ENCODE measurements at regions not wholly inside any gene's neighbourhood (a gene's known extent, or its start where the extent isn't known, plus 50 kb on each side); places are given as distances from the start of the nearest gene placed in this dataset.
"Not testable (repeated sequence)": the region's sequence is repeated elsewhere in the genome, so short reads cannot be mapped to it uniquely, and the experiment has no call there.

- H3K9me3 ChIP-seq (ENCODE audit: low read depth, low read length); H3K4me3 ChIP-seq (ENCODE audit: low read length); H3K27me3 ChIP-seq (ENCODE audit: insufficient read depth, low read length): not testable (repeated sequence)
- H3K4me1 ChIP-seq (ENCODE audit: insufficient read depth, low read length), result peaks cover 28% of the 10 kb centered on the region
Measured at GRCh38 chr14:98934569-98934968, 337.4 kb downstream of the BCL11B start.

- H3K27me3 ChIP-seq (ENCODE audit: insufficient read depth, low read length), result no peaks in the 10 kb centered on the region
- no peaks in the 10 kb centered on the region for H3K9me3 ChIP-seq (ENCODE audit: low read depth, low read length)
- no peak overlapping the region for H3K4me3 ChIP-seq (ENCODE audit: low read length)
- peaks cover 24% of the 10 kb centered on the region for H3K4me1 ChIP-seq (ENCODE audit: insufficient read depth, low read length)
Measured at GRCh38 chr14:98935921-98936320, 336.1 kb downstream of the BCL11B start.

DNA sequence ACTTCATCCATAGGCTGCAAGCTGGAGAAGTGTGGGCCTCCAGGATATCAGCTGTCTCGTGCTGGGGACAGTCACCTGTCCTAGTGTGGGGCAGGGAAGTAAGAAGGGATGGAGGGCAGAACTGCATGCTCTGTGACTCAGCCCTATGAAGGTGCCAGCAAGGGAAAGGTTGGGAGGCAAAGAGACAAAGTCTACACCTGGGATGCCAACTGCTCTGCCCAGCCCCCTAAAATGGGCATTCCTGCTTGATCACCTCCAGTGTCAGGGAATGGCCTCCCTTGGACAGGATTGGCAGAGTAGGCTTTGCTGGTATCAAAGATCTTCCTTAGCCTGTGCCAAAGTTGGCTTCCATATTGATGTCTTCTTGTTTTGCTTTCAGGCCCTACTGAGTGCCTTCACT, 335.0 kb downstream of the BCL11B start:
- peaks cover 13% of the 10 kb centered on the region for H3K4me1 ChIP-seq (ENCODE audit: insufficient read depth, low read length)
- H3K27me3 ChIP-seq (ENCODE audit: insufficient read depth, low read length), result no peaks in the 10 kb centered on the region
- no peak overlapping the region for H3K4me3 ChIP-seq (ENCODE audit: low read length)
- no peaks in the 10 kb centered on the region for H3K9me3 ChIP-seq (ENCODE audit: low read depth, low read length)

DNA sequence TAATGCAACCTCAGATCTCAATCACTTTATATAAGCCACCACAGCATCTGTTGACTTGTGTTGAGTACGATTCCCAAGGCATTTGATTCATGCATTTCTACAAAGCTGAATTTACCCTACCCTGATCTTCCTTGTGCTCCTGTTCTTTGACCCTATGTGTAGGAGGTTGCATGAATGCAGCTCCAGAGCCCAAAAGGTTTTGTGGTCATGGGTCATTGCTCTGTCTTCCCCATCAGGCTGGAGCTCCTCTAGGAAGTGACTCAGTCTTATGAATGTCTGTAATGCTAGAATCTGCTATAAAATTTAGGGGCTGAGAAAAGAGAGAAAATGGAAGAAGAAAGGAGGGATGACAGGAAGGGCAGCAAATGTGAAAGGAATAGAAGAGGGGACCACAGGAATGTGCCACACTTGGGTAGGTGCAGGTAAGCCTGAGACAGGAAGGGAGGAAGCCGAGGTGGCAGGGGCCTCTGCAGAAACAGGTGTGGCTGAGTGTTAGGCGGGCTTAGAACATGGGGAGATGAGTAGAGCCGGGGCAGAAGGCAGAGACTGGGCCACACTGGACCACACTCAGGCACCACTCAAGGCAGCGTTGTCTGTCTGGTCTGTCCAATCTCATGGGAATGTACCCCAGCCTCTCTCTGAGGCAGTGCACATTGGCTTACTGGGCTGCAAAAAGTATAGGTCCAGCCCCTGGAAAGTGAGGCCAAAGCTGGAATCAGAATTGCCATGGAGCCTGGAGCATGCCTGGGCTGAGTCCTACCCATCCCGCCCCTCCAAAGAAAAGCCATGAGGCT, 334.1 kb downstream of the BCL11B start:
- Histone ChIP-seq H3K4me3 (ENCODE audit: low read length) (no peak overlapping the region), H3K9me3 (ENCODE audit: low read depth, low read length) (no peaks in the 10 kb centered on the region), H3K27me3 (ENCODE audit: insufficient read depth, low read length) (no peaks in the 10 kb centered on the region), H3K4me1 (ENCODE audit: insufficient read depth, low read length) (peaks cover 4% of the 10 kb centered on the region)

GRCh38 chr14:98940693-98941437, 331.1 kb downstream of the BCL11B start:
- Histone ChIP-seq H3K9me3 (ENCODE audit: low read depth, low read length) (no peaks in the 10 kb centered on the region), H3K27me3 (ENCODE audit: insufficient read depth, low read length) (no peaks in the 10 kb centered on the region), H3K4me1 (ENCODE audit: insufficient read depth, low read length) (no peaks in the 10 kb centered on the region), H3K4me3 (ENCODE audit: low read length) (no peak overlapping the region)

DNA sequence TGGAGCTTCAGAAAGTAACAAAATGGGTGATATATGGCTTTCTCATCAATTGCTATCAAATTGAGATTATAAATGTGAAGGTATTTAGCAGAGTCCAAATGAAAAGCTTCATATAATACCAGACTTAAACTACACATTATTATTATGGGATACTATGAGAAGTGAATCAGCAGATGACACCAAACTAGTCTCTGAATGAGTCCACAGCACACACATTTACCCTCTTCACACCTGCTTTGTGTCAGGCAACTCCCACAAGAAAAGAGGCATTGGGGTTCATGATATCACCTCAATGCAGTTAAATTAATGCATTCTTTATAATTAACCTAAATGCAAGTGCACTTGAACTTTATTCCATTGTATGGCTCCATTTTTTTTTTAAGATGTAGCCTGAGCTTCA, 330.5 kb downstream of the BCL11B start:
- H3K4me1 ChIP-seq (ENCODE audit: insufficient read depth, low read length), result no peaks in the 10 kb centered on the region
- H3K4me3 ChIP-seq (ENCODE audit: low read length), result no peak overlapping the region
- no peaks in the 10 kb centered on the region for H3K27me3 ChIP-seq (ENCODE audit: insufficient read depth, low read length)
- H3K9me3 ChIP-seq (ENCODE audit: low read depth, low read length), result no peaks in the 10 kb centered on the region

DNA sequence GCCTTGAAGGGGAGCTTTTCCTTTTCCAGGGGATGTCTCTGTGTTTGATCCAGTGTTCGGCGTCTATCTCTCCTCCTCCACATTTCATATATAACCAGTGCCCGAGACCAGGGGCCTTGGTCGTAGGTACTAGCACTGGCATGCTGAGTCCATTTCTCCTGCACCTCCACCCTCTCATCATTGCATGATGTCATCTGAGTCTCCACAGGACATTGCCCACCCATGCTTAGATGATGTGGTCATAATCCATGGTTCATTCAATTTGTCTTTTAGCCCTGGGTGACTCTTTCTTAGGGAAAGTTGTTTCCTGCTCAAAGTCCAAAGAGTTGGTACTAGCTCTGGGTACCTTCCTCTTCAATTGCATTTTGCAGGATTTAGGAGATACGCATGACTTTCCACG, 328.1 kb downstream of the BCL11B start:
- H3K27me3 ChIP-seq (ENCODE audit: insufficient read depth, low read length), result no peaks in the 10 kb centered on the region
- peaks cover 1% of the 10 kb centered on the region for H3K4me1 ChIP-seq (ENCODE audit: insufficient read depth, low read length)
- H3K4me3 ChIP-seq (ENCODE audit: low read length), result no peak overlapping the region
- H3K9me3 ChIP-seq (ENCODE audit: low read depth, low read length), result no peaks in the 10 kb centered on the region

- Histone ChIP-seq H3K9me3 (ENCODE audit: low read depth, low read length) (no peaks in the 10 kb centered on the region), H3K27me3 (ENCODE audit: insufficient read depth, low read length) (no peaks in the 10 kb centered on the region), H3K4me1 (ENCODE audit: insufficient read depth, low read length) (peaks cover 11% of the 10 kb centered on the region), H3K4me3 (ENCODE audit: low read length) (no peak overlapping the region)
Measured at GRCh38 chr14:98944989-98945388, 327.0 kb downstream of the BCL11B start.

DNA sequence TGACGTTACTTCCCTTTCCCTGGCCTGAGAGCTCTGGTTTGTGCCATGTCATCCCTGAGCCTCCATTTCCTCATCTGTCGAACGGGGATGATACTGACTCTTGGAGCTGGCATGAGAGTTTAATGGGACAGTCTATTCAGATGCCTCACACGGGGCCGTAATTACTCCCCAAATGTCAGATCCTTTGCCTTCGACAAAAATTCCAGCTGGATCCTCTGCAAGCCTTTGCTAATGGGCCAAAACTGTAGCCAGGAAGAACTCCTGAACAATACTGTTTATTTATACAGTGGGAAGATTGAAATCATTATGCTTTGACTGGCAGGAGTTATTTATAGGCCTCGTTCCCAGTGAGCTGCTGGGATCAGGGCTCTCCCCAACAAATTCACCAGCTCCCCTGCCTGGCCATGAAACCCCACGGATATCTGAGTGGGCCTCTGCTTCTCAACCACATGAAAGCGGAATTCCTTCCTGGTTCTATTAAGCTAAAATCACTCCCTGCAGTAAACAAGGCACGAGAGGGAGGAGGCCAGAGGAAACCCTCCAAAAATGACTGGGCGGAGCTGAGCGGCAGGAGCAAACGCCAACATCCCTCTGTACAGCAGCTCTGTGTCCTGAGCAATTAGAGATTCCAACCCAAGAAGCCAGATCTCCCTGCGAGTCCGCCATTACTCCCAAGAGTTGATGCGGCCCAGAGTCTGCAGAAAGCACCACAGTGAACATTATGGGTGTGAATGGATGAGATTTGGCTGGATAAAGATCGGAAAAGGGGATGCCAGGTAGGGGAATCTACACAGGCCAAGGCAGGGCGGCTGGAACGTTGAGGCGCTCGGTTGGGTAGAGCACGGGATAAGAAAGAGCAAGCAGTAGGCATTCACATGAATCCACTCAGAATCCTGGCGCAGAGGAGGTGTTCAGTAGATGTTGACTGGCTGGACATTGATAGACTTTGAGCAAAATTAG, 326.1 kb downstream of the BCL11B start:
- peaks cover 11% of the 10 kb centered on the region for H3K4me1 ChIP-seq (ENCODE audit: insufficient read depth, low read length)
- H3K4me3 ChIP-seq (ENCODE audit: low read length), result no peak overlapping the region
- H3K27me3 ChIP-seq (ENCODE audit: insufficient read depth, low read length), result no peaks in the 10 kb centered on the region
- no peaks in the 10 kb centered on the region for H3K9me3 ChIP-seq (ENCODE audit: low read depth, low read length)

DNA sequence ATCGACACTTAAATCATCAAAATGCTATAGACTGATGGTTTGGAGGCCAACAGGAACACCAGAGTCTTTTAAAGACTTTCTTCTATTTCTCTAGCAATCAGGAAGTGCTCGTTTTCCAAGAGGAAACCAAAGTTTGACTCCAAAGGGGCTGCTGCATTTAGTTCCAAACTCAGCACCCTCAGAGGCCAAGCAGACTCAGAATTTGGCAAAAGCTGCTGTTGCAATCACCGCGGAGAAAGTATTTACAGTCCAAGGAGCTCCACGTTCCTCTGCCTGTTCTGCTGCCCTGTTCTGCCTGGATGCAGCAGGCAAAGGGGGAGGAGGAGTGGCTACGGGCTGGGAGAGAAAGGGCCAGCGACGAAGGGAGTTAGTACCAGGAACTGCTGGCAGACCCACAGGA, 325.1 kb downstream of the BCL11B start:
- Histone ChIP-seq H3K9me3 (ENCODE audit: low read depth, low read length) (no peaks in the 10 kb centered on the region), H3K4me3 (ENCODE audit: low read length) (no peak overlapping the region), H3K4me1 (ENCODE audit: insufficient read depth, low read length) (peaks cover 11% of the 10 kb centered on the region), H3K27me3 (ENCODE audit: insufficient read depth, low read length) (no peaks in the 10 kb centered on the region)

- Histone ChIP-seq H3K27me3 (ENCODE audit: insufficient read depth, low read length) (no peaks in the 10 kb centered on the region), H3K4me1 (ENCODE audit: insufficient read depth, low read length) (peaks cover 11% of the 10 kb centered on the region), H3K9me3 (ENCODE audit: low read depth, low read length) (no peaks in the 10 kb centered on the region), H3K4me3 (ENCODE audit: low read length) (no peak overlapping the region)
Measured at GRCh38 chr14:98947911-98948595, 323.9 kb downstream of the BCL11B start.

GRCh38 chr14:98949051-98949450, 322.9 kb downstream of the BCL11B start:
- H3K27me3 ChIP-seq (ENCODE audit: insufficient read depth, low read length), result no peaks in the 10 kb centered on the region
- no peaks in the 10 kb centered on the region for H3K9me3 ChIP-seq (ENCODE audit: low read depth, low read length)
- no peak overlapping the region for H3K4me3 ChIP-seq (ENCODE audit: low read length)
- peaks cover 19% of the 10 kb centered on the region for H3K4me1 ChIP-seq (ENCODE audit: insufficient read depth, low read length)

DNA sequence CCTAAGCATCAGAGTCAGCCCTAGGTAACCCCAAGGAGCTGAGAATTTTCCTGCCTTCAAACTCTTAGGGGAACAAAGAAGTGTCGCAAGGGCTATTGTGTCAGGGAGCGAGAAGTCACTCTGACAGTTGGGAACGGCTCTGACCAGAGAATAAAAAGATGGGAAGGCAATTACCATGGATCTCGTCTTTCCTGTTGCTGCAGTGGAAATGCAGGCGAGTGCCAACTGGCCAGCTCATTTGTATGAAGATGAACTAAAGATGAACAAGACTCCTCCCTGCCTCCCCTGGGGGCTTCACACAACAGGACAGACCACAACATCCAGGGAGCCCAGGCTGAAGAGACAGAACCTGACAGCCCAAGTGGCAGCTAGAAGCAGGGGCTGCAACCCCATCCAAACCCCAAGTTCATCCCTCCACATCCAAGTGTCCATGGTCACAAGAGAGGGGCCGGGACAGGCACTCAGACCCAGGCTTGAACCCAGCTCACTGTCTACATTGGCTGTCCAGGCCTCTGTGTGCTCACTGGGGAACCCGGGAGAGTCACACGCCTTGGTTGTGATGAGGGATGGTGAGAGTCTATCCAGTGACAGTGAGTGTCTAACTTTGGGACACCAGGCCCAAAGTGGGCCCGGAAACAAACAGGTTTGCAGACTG, 322.4 kb downstream of the BCL11B start:
- H3K9me3 ChIP-seq (ENCODE audit: low read depth, low read length), result no peaks in the 10 kb centered on the region
- no peak overlapping the region for H3K4me3 ChIP-seq (ENCODE audit: low read length)
- peaks cover 19% of the 10 kb centered on the region for H3K4me1 ChIP-seq (ENCODE audit: insufficient read depth, low read length)
- no peaks in the 10 kb centered on the region for H3K27me3 ChIP-seq (ENCODE audit: insufficient read depth, low read length)

DNA sequence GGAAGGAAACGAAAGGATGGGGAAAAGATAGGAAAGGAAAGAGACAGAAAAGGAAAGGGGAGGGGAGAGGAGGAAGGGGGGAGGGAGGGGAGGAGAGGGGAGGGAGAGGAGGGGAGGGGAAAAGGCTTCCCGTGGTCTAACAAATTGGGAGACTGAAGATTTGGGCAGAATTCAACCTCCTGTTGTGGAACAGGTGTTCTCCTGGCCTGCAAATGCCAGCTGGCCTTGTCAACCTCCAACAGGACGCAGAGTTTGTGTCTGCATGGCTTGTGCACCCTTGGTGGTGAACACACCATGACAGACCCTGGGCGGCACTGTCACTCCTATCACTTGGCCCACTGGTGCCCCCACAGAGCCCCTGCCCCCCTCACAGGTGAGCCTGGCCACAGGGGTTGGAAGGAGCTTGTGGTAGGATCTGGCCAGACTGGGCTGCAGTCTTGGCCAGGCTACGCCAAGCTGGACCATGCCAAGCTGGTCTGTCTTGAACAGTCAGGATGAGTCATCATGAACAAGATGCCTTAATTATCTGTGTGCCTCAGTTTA, 321.6 kb downstream of the BCL11B start:
- Histone ChIP-seq H3K9me3 (ENCODE audit: low read depth, low read length) (no peaks in the 10 kb centered on the region), H3K27me3 (ENCODE audit: insufficient read depth, low read length) (no peaks in the 10 kb centered on the region), H3K4me3 (ENCODE audit: low read length) (no peak overlapping the region), H3K4me1 (ENCODE audit: insufficient read depth, low read length) (peaks cover 19% of the 10 kb centered on the region)
